GM18870 (cell line): ENCODE measurements at regions not wholly inside any gene's neighbourhood (a gene's known extent, or its start where the extent isn't known, plus 50 kb on each side); places are given as distances from the start of the nearest gene placed in this dataset.

ENCODE experiments used
- ATAC-seq: cut with Tn5 transposase; IDR thresholded peaks from one replicate; pipeline ENCODE4 v1.9.1; 2021; ENCODE audit warnings: moderate library complexity; ENCODE audit not compliant: unreplicated experiment

GRCh38 chr2:147712051-147712450 is 132.8 kb upstream of the ACVR2A start:
- ATAC-seq, result no peak

GRCh38 chr2:147711031-147711430 is 133.8 kb upstream of the ACVR2A start:
- no peak for ATAC-seq

GRCh38 chr2:147709655-147710054 is 135.2 kb upstream of the ACVR2A start:
- no peak for ATAC-seq

GRCh38 chr2:147703171-147703570 is 141.7 kb upstream of the ACVR2A start:
- ATAC-seq, result no peak

GRCh38 chr2:147698166-147698565 is 146.7 kb upstream of the ACVR2A start:
- ATAC-seq, result no peak

- ATAC-seq, result no peak
Observed at GRCh38 chr2:147696426-147696825, 148.4 kb upstream of the ACVR2A start.

- ATAC-seq, result peak; percentile 99
Observed at GRCh38 chr2:147689220-147689909, 155.5 kb upstream of the ACVR2A start.

GRCh38 chr2:147688242-147688641 is 156.6 kb upstream of the ACVR2A start:
- ATAC-seq, result no peak

- ATAC-seq, result no peak
Observed at GRCh38 chr2:147686365-147686764, 158.5 kb upstream of the ACVR2A start.

- ATAC-seq, result no peak
Observed at GRCh38 chr2:147684903-147685302, 159.9 kb upstream of the ACVR2A start.

GRCh38 chr2:147683380-147683779 is 161.4 kb upstream of the ACVR2A start:
- no peak for ATAC-seq

- ATAC-seq, result no peak
Observed at GRCh38 chr2:147681093-147681492, 163.7 kb upstream of the ACVR2A start.

- no peak for ATAC-seq
Observed at GRCh38 chr2:147679955-147680531, 164.8 kb upstream of the ACVR2A start.

GRCh38 chr2:147679191-147679954 is 165.5 kb upstream of the ACVR2A start:
- ATAC-seq, result no peak

- ATAC-seq, result no peak
Observed at GRCh38 chr2:147665105-147665504, 179.7 kb upstream of the ACVR2A start.

GRCh38 chr2:147663962-147664361 is 180.9 kb upstream of the ACVR2A start:
- ATAC-seq, result peak; percentile 31

GRCh38 chr2:147663153-147663961 is 181.5 kb upstream of the ACVR2A start:
- peak; percentile 87 for ATAC-seq

GRCh38 chr2:147662221-147662620 is 182.6 kb upstream of the ACVR2A start:
- ATAC-seq, result no peak

GRCh38 chr2:147660680-147661079 is 184.1 kb upstream of the ACVR2A start:
- ATAC-seq, result no peak

GRCh38 chr2:147659051-147659450 is 185.8 kb upstream of the ACVR2A start:
- ATAC-seq, result no peak
